ENCODE measurements at regions not wholly inside any gene's neighbourhood (a gene's known extent, or its start where the extent isn't known, plus 50 kb on each side); places are given as distances from the start of the nearest gene placed in this dataset.

DNA sequence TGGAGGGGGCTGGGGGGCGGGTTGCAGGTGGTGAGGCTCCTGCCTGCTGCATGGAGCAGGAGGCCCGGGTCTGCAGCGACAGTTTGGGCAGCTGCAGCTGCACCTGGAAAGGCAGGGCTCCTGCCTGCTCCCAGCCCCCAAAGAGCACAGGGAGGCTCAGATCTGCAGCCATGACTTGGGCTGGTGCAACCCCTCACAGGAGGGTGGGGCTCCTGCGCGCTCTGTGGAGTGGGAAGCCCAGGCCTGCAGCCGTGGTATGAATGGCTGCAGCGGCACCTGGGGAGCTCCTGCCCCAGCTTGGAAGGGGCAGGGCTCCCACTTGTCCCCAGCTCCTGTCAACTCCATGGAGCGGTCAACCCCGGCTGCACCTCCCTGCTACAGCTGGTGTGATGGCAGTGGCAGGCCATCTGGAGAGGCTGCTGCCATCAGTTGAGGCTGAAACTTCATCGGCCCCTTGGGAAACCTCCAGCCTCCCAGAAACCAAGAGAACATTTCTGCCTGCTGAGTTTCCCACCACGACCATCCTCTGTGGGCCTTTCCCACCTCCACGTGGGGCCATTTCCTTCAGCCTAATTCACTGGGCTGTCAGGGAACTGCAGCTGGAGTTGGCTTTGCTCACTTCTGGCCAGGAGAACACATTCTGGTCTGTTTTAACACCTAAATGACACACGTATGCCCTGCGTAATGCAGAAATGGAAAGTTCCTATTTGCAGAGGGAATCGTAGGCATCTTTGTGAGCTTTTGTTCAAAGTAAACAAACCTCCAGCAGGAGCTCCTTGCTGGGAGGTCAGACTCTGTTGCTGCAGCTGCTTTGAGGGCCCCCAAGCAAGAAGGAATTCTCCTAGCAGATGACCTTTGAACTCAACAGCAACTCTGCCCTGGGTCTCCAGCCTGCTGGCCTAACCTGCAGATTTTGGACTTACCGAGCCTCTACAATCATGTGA lies 429.0 kb downstream of the PREX1 start:
- peak; percentile 27 for DNase-seq

DNA sequence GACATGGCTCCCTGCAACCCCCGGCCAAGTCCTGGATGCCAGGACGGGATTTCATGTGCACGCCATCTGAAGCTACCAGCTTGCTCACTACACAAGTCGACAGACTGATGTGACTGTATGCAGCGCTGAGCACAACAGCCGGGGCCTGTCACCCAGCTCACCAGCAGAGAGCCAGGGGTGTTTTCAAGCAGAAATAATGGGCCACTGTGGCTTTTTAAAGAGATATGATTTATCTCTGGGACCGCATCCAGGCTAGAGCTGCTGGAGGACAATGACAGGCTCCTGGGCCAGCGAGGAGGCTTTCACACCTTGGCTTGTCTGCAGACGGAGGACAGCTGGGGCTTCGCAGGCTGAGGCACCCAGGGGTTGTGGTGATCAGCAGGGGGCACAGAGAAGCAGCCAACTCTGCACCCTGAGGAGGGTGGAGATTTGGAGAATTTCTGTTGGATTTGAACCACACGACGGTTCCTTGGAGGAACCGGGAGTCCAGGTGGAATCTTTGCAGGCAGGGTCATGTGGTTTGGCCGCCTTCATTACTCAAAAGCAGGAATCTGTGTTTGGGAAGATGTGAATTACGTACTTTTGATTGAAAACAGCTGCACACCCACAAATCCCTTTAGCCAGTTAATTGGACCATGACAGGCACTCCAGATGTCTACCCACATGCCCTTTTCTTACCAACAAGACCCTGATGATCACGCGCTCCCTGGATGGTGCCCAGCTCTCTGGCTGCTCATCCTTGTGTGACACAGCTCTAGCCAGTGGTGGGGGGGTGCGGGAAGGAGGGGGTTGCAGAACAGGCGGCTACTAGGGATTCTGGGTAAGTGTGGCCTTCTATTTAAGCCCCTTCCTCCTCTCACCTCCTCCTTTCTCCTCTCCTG lies 430.6 kb downstream of the PREX1 start:
- DNase-seq, result peak; percentile 45

- no peak for DNase-seq
Measured at GRCh38 chr20:48395816-48396546, 431.8 kb downstream of the PREX1 start.

- DNase-seq, result no peak
Measured at GRCh38 chr20:48394415-48395081, 433.3 kb downstream of the PREX1 start.

DNA sequence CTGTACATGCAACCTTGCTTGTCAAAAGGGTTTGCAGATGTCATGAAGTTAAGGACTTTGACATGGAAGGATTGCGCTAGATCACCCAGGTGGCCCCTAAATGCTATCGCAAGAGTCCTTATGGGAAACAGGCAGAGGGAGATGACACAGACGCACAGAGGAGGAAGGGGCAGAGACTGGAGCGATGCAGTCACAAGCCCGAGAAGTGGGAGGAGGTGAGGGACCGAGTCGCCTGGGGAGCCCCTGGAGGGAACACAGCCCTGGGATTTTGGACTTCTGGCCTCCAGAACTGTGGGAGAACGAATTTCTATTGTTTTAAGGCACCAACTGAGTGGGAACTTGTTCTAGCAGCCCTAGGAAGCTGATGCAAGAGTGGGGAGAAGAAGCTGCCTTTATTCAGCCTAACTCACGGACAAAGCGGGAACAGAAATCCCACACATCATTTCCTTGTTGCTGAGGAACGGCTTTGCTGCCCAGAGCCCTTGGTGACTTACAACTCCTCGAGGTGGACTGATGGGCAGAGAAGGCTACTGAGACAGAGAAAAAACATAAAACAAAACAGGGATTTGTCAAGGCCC lies 434.0 kb downstream of the PREX1 start:
- DNase-seq, result no peak

DNA sequence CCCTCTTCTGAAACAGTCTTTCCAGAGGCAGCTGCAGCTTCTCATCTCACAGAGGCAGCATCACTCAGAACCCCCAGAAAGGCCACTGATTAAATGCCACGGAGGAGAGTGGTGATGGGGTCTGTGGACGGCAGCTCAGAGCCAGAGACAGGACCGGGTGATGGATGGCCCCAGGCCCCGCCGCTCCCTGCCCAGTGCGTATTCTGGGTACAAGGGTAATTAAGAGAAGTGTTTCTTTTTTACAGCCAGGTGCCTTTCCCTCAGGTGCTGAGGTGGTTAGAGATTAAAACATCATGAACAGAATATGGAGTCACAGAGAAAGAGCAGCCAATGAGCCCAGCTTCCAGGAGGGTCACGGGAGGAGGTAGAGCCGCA lies 434.5 kb downstream of the PREX1 start:
- no peak for DNase-seq

DNA sequence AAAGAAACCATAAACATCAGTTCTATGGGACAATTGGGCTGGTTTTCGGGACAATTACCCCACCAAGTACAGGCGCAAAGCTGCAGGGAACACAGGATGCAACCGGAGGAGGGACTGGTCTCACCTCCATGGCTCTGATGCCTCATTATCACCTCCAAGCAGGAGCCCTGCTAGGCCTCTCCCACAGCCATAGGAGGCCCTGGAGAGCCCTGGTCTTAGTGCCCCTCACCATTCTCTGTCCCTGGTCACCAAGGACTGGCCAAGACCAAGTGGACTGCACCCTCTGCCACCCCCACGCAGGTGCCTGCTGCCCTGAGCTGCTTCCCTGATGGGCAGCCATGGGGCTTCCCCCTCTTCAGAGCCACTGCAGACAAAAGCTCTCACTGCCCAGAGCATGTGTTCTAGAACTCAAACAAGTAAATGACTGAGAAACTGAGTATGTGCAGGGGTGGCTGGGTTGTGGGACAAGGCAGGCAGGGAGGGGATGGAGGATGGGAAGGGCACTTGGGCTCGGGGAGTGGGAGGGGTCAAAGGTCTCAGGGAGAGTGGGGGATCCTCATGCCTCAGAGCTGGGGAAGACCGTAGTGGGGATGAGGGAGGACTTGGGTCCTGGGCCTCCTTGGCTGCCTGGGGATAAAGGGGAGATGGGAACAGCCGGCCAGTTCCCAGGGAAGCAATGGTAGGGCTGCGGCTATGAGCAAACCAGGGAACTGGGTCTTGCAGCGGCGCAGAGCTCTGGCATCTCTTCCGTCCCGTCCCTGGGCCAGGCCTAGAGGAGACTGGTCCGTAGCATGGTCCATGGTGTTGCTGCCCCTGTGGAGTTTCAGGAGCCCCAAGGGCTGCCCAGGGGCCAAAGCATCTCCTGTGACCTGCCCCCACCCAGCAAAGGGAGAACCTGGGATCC lies 435.1 kb downstream of the PREX1 start:
- DNase-seq, result no peak

DNA sequence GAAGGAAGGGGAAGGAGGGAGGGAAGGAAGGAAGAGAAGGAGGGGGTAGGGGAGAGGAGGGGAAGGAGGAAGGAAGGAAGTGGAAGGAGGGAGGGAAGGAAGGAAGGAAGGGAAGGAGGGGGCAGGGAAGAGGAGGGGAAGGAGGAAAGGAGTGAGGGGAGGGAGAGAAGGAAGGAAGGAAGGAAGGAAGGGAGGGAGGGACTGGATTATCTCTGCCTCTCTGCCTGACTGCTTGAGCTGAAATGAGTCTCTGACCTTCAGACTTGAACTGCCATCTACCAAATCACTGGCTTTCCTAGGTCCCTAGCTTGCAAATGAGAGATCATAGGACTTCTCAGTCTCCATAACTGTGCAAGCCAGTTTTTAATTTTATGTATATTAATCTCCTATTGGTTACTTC lies 436.8 kb downstream of the PREX1 start:
- no peak for DNase-seq

GRCh38 chr20:48387675-48388074 lies 440.1 kb downstream of the PREX1 start:
- DNase-seq, result no peak

DNA sequence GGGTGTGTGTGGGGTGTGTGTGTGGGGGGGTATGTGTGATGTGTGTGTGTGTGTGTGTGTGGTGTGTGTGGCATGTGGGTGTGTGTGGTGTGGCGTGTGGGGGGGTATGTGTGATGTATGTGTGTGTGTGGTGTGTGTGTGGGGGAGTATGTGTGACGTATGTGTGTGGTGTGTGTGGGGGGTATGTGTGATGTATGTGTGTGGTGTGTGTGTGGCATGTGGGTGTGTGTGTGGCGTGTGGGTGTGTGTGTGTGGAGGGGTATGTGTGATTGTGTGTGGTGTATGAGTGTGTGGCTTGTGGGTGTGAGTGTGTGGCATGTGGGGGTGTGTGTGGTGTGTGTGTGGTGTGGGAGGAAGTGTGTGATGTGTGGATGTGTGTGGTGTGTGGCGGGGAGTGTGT lies 442.3 kb downstream of the PREX1 start:
- DNase-seq, result no peak

DNA sequence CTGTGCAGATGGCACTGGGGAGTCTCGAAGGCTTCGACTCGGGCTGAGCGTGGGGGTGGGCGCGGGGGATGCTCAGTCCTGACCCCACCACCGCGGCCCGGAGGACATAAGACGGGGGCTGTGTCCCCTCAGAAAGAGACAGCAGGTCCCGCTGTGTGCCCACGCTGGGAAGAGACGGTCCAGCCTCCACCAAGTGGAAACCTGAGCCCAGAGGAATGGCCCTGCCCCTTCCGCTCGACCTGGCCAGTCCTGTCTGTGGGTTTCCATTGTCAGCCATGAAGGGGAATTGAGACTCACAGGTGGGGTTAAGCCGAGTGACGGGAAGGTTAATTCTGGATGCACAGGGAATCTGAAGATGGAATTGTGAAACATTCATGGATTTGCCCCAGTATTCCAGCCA lies 442.7 kb downstream of the PREX1 start:
- no peak for DNase-seq

DNA sequence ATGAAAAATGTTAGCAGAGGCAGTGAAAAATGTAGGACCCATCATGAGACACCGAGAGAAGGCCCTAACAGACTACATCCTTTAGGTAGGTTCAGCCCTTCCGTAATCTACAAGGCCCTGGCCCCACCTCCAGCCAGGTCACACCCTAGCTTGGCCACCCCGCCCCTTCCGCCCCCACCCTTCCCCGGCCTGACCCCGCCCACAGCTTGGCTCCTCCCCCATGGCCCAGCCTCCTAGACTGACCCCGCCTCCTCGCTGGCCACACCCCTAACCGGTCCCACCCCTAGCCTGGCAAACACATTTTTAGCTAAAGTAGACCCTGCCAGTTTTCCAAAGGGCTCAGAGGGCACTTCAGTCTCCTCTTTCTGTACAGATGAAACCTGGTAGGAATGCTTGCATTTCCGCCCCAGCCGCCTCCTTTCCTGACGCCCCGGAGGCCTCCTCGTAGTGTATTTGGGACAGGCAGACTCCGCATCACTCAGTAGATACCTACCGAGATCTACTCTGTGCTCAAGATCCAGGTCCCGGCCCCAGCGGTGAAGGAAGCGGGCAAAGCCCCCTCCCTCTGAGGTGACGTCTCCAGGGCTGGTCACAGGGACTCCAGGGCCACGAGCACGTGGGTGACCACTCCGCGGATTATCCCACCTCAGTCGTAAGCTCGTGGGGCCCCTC lies 443.5 kb downstream of the PREX1 start:
- no peak for DNase-seq

DNA sequence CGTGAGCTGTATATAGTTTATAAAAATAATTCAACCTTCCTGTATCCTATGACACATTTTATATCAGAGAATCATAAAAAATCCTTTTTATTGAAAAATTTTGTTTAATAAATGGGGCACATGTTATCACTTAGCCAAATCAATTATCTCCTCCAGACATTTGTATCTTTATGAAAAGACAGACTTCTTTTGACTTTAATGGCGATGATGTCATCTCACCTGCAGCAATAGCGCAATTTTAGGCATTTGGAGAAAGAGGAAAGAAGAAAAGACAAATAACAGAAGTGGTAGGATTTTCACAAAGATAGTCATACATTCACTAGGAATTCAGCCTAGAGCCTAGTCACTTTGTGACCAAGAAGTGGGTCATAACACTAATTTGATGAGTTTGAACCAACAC lies 444.5 kb downstream of the PREX1 start:
- no peak for DNase-seq

GRCh38 chr20:48382304-48382703 lies 445.5 kb downstream of the PREX1 start:
- DNase-seq, result no peak

- DNase-seq, result no peak
Measured at GRCh38 chr20:48381353-48382120, 446.3 kb downstream of the PREX1 start.

GRCh38 chr20:48380661-48381060 lies 447.1 kb downstream of the PREX1 start:
- no peak for DNase-seq

DNA sequence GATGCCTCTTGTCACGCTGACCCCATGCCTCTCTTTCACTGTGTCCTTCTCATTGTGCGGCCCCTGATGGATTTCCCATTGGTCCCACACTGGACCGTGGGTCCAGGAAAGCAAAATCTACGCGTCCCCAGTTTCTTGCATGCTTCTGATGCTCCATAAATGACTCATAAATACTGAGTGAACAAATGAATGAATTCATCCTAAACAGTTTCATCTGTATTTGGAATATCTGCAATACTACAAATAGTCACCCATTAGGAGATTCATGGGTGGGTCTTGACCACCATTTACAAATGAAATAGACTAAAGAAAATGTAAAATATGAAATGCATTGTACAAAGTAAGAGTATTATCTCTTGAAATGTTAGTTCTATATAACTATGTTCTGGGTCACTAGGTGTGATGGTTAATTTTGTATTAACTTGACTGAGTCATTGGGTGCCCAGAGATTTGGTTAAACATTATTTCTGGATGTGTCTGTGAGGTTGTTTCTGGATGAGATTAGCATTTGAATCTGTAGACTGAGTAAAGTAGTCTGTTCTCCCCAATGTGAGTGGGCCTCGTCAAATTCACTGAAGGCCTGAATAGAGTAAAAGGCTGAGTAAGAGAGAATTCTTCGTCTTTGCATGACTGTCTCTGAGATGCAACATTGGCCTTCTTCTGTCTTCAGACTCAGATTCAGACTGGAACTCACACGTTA lies 448.7 kb downstream of the PREX1 start:
- DNase-seq, result no peak

DNA sequence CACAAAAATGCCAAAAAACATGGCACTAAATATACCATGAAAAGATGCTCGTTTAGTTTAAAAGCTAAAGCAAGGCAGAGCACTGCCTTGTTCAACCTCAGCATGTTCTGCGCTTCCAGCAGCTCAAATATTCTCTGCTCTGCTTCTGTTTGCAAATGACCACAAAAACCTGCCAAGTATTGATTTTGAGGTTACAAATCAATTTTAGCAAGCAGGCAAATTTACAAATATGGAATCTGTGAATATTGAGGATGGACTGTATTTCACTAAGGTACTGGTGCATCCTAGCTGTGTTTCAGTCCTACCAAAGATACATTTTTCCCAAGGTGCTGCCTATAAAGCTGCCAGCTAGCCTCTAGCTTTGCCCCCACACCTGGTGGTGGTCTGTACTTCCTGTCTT lies 449.9 kb downstream of the PREX1 start:
- no peak for DNase-seq

GRCh38 chr20:48375804-48376203 lies 452.0 kb downstream of the PREX1 start:
- no peak for DNase-seq

Measured in fibroblast of skin of right quadriceps (primary cell).